K562 (cell line): ENCODE measurements at regions not wholly inside any gene's neighbourhood (a gene's known extent, or its start where the extent isn't known, plus 50 kb on each side); places are given as distances from the start of the nearest gene placed in this dataset.

Experiments used
- CTCF ChIP-seq, 3 experiments: IDR thresholded peaks in 2 of 3; conservative IDR thresholded peaks in 1 of 3; 2 replicates each; pipeline ENCODE4 v1.5.1; 2011 to 2012; ENCODE audit warnings: low read length in 3 of 3, mild to moderate bottlenecking in 3 of 3, control low read depth in 2 of 3, improper control_type of control experiment in 1 of 3, inconsistent platforms in 1 of 3, low read depth in 1 of 3, mixed read lengths in 1 of 3, moderate library complexity in 1 of 3; ENCODE audit not compliant: insufficient read depth in 2 of 3
- MAX ChIP-seq: sonication (generic); formaldehyde crosslinking; IDR thresholded peaks from 2 replicates; pipeline ENCODE4 v1.9.0; 2022; ENCODE audit warnings: mild to moderate bottlenecking, missing genetic modification reagents
- ZBTB8A ChIP-seq: fragments of 450-650 bp; IDR thresholded peaks from 2 replicates; pipeline ENCODE4 v1.6.1; 2018; ENCODE audit warnings: mild to moderate bottlenecking, moderate library complexity; ENCODE audit not compliant: partially characterized antibody
- ZNF165 ChIP-seq: fragments of 250-450 bp; sonication (Bioruptor Pico); IDR thresholded peaks from 2 replicates; pipeline ENCODE4 v1.4.0; 2020; ENCODE audit warnings: borderline replicate concordance

- TF ChIP-seq ZBTB8A (no peak), MAX (CRISPR knock-in tag) (no peak), CTCF (IDR thresholded peaks at IDR 0.05 in 2 of 3, conservative IDR thresholded peaks at IDR 0.05 in 1 of 3; ENCODE audit: insufficient read depth in 2 of 3, low read depth in 1 of 3, low read length in 3 of 3) (no peak), ZNF165 (no peak)
These were observed 143.7 kb upstream of the SYT4 start for GRCh38 chr18:43420950-43421349.
